NT2/D1 (cell line): ENCODE measurements at regions not wholly inside any gene's neighbourhood (a gene's known extent, or its start where the extent isn't known, plus 50 kb on each side); places are given as distances from the start of the nearest gene placed in this dataset.

Experiments
- SUZ12 ChIP-seq: IDR thresholded peaks from 2 replicates; pipeline ENCODE4 v1.6.1; 2011; ENCODE audit not compliant: insufficient read length, insufficient read depth; ENCODE audit errors: extremely low read depth
- YY1 ChIP-seq: IDR thresholded peaks from 2 replicates; pipeline ENCODE4 v1.6.1; 2011; ENCODE audit not compliant: insufficient read length, insufficient read depth
- ZNF274 ChIP-seq: IDR thresholded peaks from 2 replicates; pipeline ENCODE4 v1.6.1; 2011; ENCODE audit warnings: mild to moderate bottlenecking, low read depth, low read length

DNA sequence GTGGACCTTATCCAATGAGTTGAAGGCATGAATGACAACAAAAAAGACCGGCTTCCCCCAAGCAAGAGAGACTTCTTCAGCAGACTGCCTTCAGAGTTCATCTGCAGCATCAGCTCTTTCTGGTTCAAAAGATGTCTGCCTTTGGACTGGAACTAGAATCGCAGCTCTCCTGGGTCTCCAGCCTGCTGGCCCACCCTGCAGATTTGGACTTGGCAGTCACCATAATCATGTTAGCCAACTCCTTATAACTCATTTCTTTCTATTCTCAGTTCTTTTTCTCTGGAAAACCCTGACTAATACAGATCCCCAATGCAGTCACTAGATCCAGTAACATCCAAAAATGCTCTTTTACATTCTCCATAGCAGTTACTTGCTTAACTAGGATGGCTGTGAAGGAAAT, 89.2 kb upstream of the MARK1 start:
- TF ChIP-seq ZNF274 (no peak), YY1 (no peak), SUZ12 (no peak)
